Upper lobe of left lung (tissue), 4 donors: ENCODE measurements at regions not wholly inside any gene's neighbourhood (a gene's known extent, or its start where the extent isn't known, plus 50 kb on each side); places are given as distances from the start of the nearest gene placed in this dataset.

ENCODE experiments used
- CTCF ChIP-seq, 6 experiments: fragments of 450-650 bp in 4 of 6; fragments of 200-600 bp in 2 of 6; sonication (generic) in 2 of 6; IDR thresholded peaks; one replicate each; pipeline ENCODE4 v1.5.1; 2016 to 2019; ENCODE audit warnings: antibody characterized with exemption in 6 of 6
- EP300 ChIP-seq, 4 donors: sonication (generic); formaldehyde crosslinking; IDR thresholded peaks; one replicate each; pipeline ENCODE4 v1.5.1; 2017; ENCODE audit warnings: antibody characterized with exemption in 4 of 4, control low read depth in 2 of 4
- POLR2A ChIP-seq, 4 donors: fragments of 450-650 bp; IDR thresholded peaks; one replicate each; pipeline ENCODE4 v1.5.1; 2016 to 2017; ENCODE audit warnings: antibody characterized with exemption in 4 of 4, mild to moderate bottlenecking in 2 of 4
- POLR2AphosphoS5 ChIP-seq, 2 donors: sonication (generic); formaldehyde crosslinking; IDR thresholded peaks; one replicate each; pipeline ENCODE4 v1.5.1; 2017; ENCODE audit warnings: antibody characterized with exemption in 2 of 2

GRCh38 chr10:124214610-124215375, 121.4 kb upstream of the CHST15 start:
- TF ChIP-seq CTCF (IDR thresholded peaks at IDR 0.05): no peak
- no peak for TF ChIP-seq POLR2A (IDR thresholded peaks at IDR 0.05)
- TF ChIP-seq POLR2AphosphoS5 (IDR thresholded peaks at IDR 0.05): no peak
- no peak for TF ChIP-seq EP300 (IDR thresholded peaks at IDR 0.05)
